Spinal cord (tissue), 9 donors: ENCODE measurements at regions not wholly inside any gene's neighbourhood (a gene's known extent, or its start where the extent isn't known, plus 50 kb on each side); places are given as distances from the start of the nearest gene placed in this dataset.
A peak's percentile ranks its signal among the peaks of the same experiment; 100 is the strongest.

Experiments
- DNase-seq, 6 donors: peaks; one replicate each; pipeline versions ENCODE4 v3.0.0 to v3.0.0-alpha.2; 2013 to 2015; ENCODE audit warnings: low spot score in 6 of 6, low read depth in 4 of 6
- H3K27ac ChIP-seq: one replicate; pipeline ENCODE4 v1.5.1; 2013; ENCODE audit warnings: low read depth, low read length, control low read depth
- H3K27me3 ChIP-seq: one replicate; pipeline ENCODE4 v1.6.1; 2013; ENCODE audit warnings: low read length; ENCODE audit not compliant: control insufficient read depth, insufficient read depth
- H3K36me3 ChIP-seq: one replicate; pipeline ENCODE4 v1.6.1; 2013; ENCODE audit warnings: low read length; ENCODE audit not compliant: control insufficient read depth, insufficient read depth
- H3K4me1 ChIP-seq: one replicate; pipeline ENCODE4 v1.6.1; 2013; ENCODE audit warnings: low read length; ENCODE audit not compliant: control insufficient read depth, insufficient read depth
- H3K4me3 ChIP-seq: one replicate; pipeline ENCODE4 v1.5.1; 2013; ENCODE audit warnings: low read depth, low read length, control low read depth
- H3K9me3 ChIP-seq: one replicate; pipeline ENCODE4 v1.6.1; 2013; ENCODE audit warnings: low read length; ENCODE audit not compliant: control insufficient read depth, insufficient read depth
- WGBS: methylation state at CpG from one replicate; pipeline ENCODE4 v1.1.5; 2013; ENCODE audit warnings: missing lambda C conversion rate; ENCODE audit not compliant: insufficient coverage; 5-methylcytosine and 5-hydroxymethylcytosine counted together
- donor health status: healthy.

DNA sequence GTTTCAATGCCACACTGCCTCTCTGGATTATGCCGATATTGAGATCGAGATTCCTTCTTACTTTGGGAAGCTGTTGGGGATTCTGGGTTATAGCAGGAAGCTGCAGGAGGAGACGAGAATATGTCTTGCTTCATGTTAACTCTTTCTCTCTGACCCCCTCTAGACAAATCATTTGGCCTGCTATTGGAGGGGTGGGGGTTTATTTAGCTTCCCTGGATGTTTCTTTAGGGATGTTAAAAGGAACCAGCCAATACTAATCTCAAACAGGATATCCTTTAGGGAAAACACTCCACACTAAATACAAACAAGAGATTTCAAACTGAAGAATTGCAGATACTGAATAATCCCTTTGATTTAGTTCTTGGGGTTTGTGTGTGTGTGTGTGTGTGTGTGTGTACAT is 102.6 kb downstream of the TMEM100 start:
- no peak overlapping the region for H3K4me3 ChIP-seq
- no peaks in the 10 kb centered on the region for H3K36me3 ChIP-seq
- no peaks in the 10 kb centered on the region for H3K27me3 ChIP-seq
- DNase-seq: no peak
- H3K4me1 ChIP-seq: no peaks in the 10 kb centered on the region
- WGBS: no CpG with 5 or more reads among the region's 3 CpGs
- H3K27ac ChIP-seq: no peak overlapping the region
- H3K9me3 ChIP-seq: no peaks in the 10 kb centered on the region

GRCh38 chr17:55617441-55617840 is 105.2 kb downstream of the TMEM100 start:
- H3K36me3 ChIP-seq: no peaks in the 10 kb centered on the region
- H3K4me3 ChIP-seq: no peak overlapping the region
- no peak for DNase-seq
- no peaks in the 10 kb centered on the region for H3K27me3 ChIP-seq
- H3K27ac ChIP-seq: no peak overlapping the region
- no peaks in the 10 kb centered on the region for H3K4me1 ChIP-seq
- WGBS: 93% methylated on average over 5 of the region's 5 CpGs
- no peaks in the 10 kb centered on the region for H3K9me3 ChIP-seq

DNA sequence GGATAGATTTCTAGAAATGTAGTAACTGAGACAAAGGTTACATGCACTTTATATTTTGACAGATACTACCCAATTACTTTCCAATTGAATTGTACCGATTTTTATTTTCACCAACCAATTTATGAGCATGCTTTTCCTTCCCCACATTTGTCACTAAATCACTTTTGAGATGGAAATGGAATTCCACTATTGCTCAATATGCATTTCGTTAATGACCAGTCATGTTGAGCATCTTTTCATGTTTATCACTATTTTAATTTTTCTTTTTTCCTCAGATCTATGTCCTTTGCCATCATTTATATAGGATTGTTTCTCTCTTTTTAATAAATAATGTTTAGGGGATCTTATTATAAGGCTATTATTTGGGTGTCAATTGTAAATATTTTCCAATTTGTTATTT is 102.8 kb upstream of the SMIM36 start:
- Histone ChIP-seq H3K4me3 (no peak overlapping the region), H3K9me3 (no peaks in the 10 kb centered on the region), H3K27ac (no peak overlapping the region), H3K27me3 (no peaks in the 10 kb centered on the region), H3K4me1 (no peaks in the 10 kb centered on the region), H3K36me3 (no peaks in the 10 kb centered on the region)
- no peak for DNase-seq
- WGBS: no CpG with 5 or more reads among the region's 2 CpGs

GRCh38 chr17:55612691-55613141 is 101.5 kb upstream of the SMIM36 start:
- Histone ChIP-seq H3K36me3 (no peaks in the 10 kb centered on the region), H3K9me3 (no peaks in the 10 kb centered on the region), H3K4me1 (no peaks in the 10 kb centered on the region), H3K27ac (no peak overlapping the region), H3K27me3 (no peaks in the 10 kb centered on the region), H3K4me3 (no peak overlapping the region)
- no peak for DNase-seq
- whole genome bisulfite sequencing: no CpG with 5 or more reads among the region's 6 CpGs

DNA sequence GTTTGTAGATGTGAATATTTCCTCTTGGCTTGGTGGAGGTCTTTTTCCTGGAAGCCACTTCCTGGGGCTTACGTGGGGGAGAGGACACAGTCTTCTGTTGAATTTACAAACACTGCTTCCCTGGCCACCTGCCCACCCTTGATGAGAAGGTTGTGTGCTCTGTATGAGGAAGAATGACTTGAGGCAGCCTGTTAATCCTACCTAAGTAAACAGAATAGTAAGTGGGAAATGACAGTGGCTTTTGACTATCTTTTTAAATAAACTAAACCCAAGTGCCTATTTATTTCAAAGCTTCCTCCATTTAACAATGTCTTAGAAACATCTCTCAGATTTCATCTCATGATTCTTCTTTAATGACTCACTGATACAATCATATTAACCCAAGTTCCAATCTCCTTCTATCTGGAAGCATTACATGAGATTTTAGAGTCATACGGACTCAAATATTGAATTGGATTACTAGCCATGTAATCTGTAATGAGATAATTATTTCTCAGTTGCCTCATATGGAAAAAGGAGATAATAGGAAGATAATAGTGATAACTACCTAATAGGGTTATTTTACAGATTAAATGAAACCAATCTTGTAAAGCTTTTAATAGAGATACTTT is 96.6 kb upstream of the SMIM36 start:
- no peak overlapping the region for H3K4me3 ChIP-seq
- H3K36me3 ChIP-seq: no peaks in the 10 kb centered on the region
- H3K27ac ChIP-seq: no peak overlapping the region
- no peaks in the 10 kb centered on the region for H3K27me3 ChIP-seq
- no peaks in the 10 kb centered on the region for H3K9me3 ChIP-seq
- WGBS: 38% methylated on average over 1 of the region's 2 CpGs
- no peaks in the 10 kb centered on the region for H3K4me1 ChIP-seq
- DNase-seq: peak in 1 of 6 donors; percentile 65

DNA sequence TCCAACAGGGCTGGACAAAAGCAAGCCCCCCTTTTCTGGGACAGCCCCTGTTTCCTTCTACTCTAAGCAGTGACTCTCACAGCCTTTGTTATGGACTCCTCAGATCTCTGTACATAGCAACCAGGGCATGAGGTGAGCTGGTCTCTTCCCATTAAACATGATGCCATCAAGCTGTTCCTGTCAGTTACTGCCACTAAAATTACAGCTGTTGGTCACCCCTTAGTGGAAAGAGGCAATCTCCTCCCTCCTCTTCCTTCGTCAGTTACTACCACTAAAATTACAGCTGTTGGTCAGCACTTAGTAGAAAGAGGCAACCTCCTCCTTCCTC is 95.2 kb upstream of the SMIM36 start:
- H3K27ac ChIP-seq: no peak overlapping the region
- WGBS: 57% methylated on average over 1 of the region's 1 CpG
- no peak for DNase-seq

GRCh38 chr17:55605705-55606487 is 94.6 kb upstream of the SMIM36 start:
- DNase-seq: no peak
- Histone ChIP-seq H3K4me1 (no peaks in the 10 kb centered on the region), H3K4me3 (no peak overlapping the region), H3K9me3 (peaks cover 2% of the 10 kb centered on the region), H3K27me3 (no peaks in the 10 kb centered on the region), H3K36me3 (no peaks in the 10 kb centered on the region), H3K27ac (no peak overlapping the region)
- WGBS: 72% methylated on average over 2 of the region's 4 CpGs

More for the DNA sequence above, 95.2 kb upstream of the SMIM36 start:
- Histone ChIP-seq H3K27me3 (no peaks in the 10 kb centered on the region), H3K4me1 (no peaks in the 10 kb centered on the region), H3K36me3 (no peaks in the 10 kb centered on the region), H3K4me3 (no peak overlapping the region), H3K9me3 (no peaks in the 10 kb centered on the region)

DNA sequence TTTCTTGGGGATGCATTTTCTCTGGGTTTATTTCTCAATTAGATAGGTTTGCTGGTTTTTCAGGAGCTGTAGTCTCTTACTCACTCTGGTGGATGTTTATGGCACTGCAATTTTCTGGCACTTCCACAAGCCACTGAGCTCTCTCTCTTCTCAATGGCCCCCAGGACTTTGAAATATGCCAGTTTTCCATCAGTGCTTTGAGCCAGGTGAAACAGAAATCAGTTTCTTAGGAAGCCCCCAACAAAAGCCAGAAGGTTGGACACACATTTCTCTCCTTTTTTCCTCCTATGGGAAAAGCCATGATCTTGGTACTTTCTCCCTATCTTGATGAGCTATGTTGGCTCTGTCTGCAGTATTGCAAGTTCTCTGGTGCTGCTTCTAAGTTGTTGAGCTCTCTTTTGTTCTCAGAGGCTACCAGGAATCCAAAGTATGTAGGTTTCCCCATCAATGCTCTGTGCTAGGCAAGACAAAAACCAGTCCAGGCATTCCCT is 90.7 kb upstream of the SMIM36 start:
- H3K27me3 ChIP-seq: no peaks in the 10 kb centered on the region
- H3K4me1 ChIP-seq: no peaks in the 10 kb centered on the region
- H3K36me3 ChIP-seq: no peaks in the 10 kb centered on the region
- H3K9me3 ChIP-seq: peaks cover 9% of the 10 kb centered on the region
- DNase-seq: no peak
- no peak overlapping the region for H3K27ac ChIP-seq
- no peak overlapping the region for H3K4me3 ChIP-seq

GRCh38 chr17:55598495-55598894 is 87.2 kb upstream of the SMIM36 start:
- H3K4me1 ChIP-seq: no peaks in the 10 kb centered on the region
- H3K4me3 ChIP-seq: no peak overlapping the region
- peaks cover 9% of the 10 kb centered on the region for H3K9me3 ChIP-seq
- no peaks in the 10 kb centered on the region for H3K27me3 ChIP-seq
- no peaks in the 10 kb centered on the region for H3K36me3 ChIP-seq
- WGBS: no CpG with 5 or more reads among the region's 1 CpG
- no peak for DNase-seq
- no peak overlapping the region for H3K27ac ChIP-seq
